Stimulated activated CD8-positive, alpha-beta memory T cell treated with anti-CD3 and anti-CD28 coated beads, Interleukin-15, amount 100 ng/mL, for 48 hours (primary cell): ENCODE measurements at regions not wholly inside any gene's neighbourhood (a gene's known extent, or its start where the extent isn't known, plus 50 kb on each side); places are given as distances from the start of the nearest gene placed in this dataset.

ENCODE experiments used
- DNase-seq, 2 donors: peaks; one replicate each; pipeline ENCODE4 v3.0.0-alpha.2; 2020; ENCODE audit warnings: low read depth in 2 of 2

DNA sequence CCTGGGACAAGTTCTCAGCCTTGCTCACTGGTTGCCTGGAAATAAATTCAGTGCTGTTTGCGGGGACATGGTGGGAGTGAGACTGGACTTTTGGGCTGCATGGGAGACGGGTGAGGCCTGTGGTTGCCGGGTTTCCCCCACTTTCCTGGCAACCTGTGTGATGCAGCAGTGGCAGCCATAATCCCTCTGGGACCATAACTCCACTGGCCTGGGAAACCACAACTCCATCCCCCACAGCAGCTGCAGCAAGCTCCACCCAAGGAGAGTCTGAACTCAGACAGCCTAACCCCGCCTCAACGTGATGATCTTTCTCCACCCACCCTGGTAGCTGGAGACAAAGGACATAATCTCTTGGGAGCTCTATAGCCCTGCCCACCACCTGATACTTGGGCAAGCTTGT, 349.9 kb downstream of the PIK3R1 start:
- DNase-seq = no peak

DNA sequence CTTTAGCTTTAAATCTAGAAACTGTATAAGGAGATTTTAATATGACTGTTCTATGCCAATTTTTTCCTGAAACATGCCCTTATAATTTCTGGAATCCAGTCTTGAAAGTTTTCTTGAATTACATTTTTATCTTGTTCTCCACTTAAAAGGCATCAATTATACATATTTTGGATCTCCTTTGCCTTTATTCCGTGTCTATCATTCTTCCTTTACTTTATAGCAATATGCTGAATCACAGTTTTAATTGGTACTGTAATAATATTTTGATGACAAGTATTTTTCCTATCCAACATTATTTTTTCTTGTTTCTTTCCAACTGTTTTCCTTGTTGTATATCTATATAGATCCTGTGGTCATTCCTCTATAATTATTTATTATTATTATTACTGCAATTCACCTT, 361.2 kb downstream of the PIK3R1 start:
- DNase-seq = no peak

DNA sequence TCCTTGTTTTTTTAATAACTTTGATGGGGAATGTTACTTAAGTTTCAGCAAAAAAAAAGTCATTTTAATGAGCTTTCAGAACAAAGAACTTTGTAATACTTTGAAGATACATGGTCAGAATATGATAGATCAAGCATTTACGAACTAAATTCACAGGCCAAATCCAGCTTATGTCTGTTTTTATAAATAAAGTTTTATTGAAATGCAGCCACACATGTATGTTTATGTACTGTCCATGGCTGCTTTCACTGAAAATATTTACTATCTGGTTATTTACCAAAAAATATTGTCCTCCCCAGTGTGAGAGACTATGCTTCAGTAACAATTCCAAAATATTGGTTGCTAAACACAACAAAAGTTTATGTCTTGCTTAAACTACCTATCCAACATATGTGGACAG, 366.7 kb downstream of the PIK3R1 start:
- no peak for DNase-seq

DNA sequence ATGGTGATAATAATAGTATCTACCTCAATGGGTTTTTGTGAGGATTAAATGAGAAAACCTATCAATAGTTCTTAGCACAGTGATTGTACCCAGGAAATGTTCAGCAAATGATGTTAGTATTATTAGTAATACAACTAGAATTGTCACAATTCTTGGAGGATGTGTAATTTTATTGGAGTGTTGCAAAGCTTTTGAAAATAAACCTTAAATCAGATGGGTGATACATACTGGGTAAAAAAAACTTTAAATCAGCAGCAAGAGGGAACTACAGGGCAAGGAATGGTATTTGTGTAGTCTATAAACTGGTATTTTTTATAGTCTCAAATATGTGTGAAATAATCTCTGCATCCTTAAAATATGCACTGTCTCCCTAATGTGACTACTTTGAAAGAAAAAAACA, 371.6 kb downstream of the PIK3R1 start:
- DNase-seq = no peak

DNA sequence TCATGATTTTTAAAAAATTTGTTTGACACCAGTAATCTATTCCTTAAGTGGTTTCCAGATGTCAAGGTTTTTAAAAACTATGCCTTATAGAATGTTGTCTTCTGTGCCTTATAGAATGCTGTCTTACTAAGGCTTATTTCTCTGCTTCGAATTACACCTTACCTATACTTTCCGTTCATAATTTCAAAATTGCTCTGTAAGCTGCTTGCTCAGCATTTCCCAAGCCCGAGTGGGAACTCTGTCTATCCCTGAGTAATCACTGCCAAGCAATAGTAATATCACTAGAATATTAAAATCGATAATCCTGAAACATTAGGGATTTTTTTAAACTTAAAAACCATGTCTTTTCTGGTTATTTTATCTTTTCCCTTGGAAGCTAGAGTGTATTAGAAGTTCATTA, 376.3 kb downstream of the PIK3R1 start:
- DNase-seq = no peak

DNA sequence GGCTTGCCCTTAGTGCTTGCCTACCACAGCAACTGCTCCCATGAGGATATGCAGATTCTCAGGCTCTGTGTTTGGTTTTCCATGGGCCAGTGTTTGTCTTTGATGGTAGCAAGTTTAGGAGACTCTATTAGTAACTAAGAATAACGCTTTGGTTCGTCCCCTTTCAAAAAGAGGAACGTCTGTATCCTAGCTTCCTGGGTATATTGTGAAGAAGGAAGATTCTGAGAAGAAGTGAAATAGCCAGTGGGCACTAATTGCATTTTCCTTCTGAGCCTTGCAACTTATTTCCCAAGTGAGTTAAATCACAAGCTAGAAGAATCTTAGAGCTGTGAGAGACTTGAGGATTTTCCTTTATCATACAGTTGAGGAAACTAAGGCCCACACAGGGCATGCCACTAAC, 376.8 kb downstream of the PIK3R1 start:
- DNase-seq = no peak

DNA sequence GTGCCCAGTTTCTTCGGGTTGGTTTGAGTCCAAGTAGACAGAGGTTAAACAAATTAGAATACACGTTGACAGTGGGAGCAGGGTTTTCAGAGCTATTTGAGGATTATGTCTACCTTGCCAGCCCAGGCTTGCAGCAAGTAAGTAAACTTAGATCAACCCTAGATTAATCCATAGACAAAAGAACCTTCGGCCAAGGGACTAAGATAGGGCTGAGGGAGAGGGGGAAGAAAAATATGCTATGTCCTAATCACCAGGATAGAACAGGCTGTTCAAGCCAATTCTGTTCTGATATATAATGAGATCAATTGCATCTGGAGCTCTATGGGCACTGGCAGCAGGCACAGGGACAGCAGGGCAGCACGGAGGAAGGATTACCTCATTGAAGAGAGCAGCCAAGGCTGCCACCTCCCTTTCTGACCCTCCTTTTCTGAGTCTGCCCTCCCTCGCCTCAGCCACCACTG, 377.7 kb downstream of the PIK3R1 start:
- no peak for DNase-seq

DNA sequence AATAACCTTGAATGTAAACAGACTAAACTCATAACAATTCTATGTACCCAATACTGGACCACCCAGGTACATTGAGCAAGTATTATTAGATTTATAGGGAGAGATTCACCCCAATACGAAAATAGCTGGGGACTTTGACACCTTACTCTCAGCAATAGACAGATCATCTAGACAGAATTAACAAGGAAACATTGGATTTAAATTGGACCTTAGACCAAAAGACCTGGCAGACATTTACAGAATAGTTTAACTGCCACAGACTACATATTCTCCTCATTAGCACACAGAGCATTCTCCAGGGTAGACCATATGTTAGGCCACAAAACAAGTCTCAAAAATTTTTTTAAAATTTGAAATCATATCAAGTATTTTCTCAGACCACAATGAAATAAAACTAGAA, 397.4 kb downstream of the PIK3R1 start:
- DNase-seq = no peak

DNA sequence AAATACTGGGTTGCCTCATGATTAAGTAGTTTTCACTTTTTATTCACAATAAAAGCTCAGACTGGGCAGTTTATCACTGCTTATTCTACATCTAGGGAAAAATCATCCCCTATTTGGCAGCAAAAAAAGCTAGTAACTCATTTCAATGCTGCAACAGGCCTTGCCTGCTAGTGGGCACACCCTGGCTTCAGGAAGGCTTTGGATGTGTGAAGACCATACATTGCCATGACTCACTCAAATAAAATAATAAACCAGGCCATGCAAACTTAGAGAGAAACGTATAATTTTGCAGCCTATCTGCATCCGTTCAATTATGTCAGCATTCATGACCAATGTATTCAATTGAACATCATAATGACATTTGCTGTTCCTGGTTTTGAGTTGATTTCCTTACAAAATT, 402.9 kb downstream of the PIK3R1 start:
- DNase-seq = no peak

DNA sequence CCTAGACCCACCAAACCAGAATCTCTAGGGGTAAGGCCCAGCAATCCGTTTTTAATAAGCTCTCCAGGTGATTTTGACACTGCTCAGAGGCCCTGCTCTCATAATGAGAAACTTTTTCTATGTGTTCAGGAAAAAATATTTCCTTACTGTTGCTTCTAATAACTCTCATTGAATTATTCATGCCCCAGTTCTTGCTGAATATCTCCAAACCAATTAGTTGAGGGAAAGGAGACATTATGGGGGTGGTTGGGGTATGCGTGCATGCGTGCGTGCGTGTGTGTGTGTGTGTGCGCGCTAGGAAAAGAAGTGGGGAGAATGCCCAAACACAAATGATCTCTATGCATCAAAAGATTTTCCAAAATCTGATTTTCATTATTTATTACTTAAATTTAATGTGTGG, 411.4 kb downstream of the PIK3R1 start:
- no peak for DNase-seq

DNA sequence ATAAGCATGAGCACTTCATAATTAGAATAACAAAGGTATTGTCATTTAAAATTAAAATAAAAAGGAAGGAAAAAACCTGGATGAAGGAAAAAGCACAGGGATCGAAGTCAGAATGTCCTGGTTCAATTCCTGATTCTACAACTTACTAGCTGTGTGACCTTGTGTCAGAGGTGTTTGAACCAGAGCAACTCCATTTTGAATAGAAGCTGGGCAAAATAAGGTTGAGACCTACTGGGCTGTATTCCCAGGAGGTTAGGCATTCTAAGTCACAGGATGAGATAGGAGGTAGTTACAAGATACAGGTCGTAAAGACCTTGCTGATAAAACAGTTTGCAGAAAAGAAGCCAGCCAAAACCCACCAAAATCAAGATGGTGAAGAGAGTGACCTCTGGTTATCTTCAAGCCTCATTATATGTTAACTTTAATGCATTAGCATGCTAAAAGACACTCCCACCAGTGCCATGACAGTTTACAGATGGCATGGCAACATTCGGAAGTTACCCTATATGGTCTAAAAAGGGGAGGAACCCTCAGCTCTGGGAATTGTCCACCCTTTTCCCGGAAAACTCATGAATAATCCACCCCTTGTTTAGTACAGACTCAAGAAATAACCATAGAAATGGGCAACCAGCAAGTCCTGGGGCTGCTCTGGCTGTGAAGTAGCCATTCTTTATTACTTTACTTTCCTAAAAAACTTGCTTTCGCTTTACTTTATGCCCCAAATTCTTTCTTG, 412.7 kb downstream of the PIK3R1 start:
- DNase-seq = no peak

DNA sequence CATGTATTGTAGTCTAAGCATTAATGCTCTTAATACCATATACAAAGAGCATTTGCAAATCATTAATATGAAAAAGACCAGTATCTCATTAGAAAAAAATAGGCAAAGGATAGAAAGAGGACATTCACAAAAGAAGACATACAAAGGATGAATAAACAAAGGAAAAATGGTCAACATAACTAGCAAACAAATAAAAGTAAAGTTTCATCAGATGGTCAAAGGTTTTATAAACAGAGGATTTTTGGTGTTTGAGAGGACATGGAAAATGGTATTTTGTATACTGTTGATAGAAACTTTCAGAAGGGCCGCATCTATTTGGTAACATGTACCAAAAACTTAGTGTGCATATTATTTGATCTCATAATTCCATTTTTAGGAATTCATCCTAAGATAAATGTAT, 414.8 kb downstream of the PIK3R1 start:
- DNase-seq = no peak

DNA sequence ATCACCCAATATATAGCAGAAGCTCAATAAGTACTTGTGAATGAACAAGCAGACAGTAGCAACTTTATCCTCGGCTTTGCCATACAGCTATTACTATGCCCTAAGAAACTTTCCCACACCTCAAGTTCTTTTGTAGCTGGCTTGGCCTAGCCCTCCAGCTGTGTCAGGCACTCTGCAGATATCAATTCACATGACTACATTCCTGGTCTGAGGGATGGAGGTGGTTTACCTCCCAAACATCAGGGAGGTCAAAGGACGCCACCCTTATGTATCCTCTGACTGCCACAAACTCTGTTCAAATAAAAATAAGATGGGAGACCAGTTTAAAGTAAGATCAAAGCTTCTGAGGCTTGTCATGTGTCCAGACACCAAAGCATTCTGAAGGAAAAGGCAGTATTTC, 416.3 kb downstream of the PIK3R1 start:
- DNase-seq = no peak

DNA sequence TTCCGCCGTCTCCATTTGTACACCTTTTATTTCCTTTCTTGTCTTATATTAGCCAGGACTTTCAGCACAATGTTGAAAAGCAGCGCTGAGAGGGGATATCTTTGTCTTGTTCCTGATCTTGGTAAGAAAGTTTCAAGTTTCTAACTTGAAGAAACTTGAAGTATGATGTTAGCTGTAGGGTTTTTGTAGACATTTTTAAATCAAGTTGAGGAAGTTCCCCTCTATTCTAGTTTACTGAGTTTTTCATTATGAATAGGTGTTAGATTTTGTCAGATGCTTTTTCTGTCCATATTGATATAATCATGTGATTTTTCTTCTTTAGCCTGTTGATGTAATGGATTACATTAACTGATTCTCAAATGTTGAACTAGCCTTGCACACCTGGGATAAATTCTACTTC, 425.7 kb downstream of the PIK3R1 start:
- DNase-seq = no peak

DNA sequence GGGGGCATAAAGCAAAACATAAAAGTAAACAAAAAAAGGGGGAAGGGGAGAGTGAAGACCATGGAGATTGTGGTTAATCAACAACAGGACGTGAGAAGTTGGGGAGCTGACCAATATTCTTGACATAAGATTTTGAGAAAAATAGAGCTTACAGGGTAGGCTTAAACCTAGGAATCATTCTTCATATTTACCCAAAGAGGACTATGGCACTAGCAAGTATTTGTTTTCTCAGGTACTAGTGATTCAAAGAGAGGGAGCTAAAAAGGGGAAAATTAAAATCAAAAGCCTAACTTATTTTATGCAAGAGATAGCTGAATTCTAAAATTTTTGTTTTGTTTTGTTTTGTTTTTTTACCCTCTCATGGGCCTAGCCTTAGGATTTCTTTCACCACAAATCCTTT, 427.5 kb downstream of the PIK3R1 start:
- no peak for DNase-seq

DNA sequence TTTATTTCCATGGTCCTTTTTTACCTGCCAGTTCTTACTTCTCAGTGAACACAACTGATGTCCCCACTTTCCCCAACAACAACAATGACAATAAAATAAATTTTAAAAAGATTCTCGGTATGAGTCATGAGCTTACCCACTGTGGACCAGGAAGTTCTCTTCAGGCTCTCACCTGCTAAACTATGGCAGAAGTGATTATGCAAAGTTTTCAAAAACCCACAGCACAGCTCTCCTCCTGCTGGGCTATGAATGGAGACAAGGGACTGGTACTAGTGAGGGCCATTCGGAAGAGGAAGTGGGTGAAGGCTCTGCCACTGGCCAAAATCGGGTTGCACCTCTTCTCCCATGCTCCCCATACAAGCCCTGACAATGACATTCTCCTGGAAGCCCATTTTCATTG, 429.4 kb downstream of the PIK3R1 start:
- no peak for DNase-seq

DNA sequence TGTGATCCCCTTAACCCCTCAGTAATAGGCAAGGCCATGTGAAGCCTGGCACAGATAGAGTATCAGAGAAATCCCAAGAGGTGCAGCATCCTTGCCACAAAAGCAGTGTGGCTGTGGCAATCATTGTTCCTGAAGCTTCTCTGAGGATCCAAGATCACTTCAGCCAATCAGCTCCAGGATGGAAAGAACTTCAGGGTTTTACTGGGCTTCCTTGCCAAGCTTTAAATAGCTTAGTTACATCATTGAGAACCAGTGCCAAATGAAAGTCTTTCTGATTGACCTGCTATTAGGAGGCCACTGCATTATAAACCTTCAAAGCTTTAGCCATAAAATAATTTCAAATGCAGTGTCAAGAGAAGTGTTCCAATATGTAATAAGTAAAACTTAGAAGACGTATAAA, 430.6 kb downstream of the PIK3R1 start:
- DNase-seq = no peak

DNA sequence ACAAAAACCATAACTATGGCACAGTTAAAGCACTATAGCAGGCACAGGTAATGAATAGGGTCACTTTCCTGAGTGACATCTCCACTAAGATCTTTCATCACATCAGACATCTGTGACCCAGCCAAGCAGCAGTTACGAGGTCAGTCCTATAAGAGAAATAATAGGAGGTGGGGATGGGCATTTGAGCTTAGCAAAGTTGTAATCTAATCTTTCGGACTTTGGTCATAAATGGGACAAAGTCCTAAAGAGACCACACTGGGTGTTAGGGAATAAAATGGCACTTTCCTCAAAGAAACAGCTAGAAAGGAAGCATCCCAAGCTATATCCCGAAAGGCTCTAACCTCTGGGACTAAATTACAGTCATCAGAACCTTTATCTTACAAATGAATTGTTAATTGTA, 432.2 kb downstream of the PIK3R1 start:
- DNase-seq = no peak

DNA sequence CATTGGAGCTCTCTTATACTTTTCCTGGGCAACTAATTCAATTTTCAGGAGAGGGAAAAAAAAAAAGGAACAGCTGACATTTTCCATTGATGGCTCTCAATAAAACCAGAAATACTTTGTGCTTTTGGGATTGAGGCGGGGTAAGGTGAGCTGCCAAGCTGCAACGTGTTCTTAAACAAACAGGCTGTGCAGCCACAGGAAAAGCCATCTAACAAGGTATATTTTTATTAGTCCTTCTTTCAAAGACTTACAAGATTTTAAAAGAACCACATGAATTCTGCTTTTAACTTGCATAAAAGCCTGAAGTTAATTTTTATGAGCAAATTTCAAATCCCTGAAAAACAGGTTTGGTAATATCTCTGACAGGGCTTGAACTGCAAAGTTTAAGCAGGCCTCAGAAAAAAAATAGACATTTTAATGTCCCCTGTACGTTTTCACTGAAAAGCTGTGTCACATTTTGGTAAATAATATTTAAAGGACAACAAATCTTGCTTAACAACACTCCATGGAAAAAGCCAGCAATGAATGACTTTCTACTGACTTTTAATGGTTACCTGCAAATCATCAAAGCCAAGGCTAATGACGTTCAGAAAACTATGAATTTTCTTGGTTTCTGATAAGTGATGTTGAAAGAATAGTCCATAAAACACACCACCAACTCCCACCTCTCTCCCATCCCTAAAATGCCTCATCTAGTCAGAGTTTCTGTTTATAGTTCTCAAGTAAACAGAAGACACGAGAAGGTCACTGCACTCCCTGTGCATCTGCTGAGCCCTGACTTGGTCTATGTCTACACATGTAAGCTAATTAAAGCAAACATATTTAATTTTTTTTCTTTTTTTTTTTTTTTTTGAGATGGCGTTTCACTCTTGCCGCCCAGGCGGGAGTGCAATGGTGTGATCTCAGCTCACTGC, 433.6 kb downstream of the PIK3R1 start:
- DNase-seq = no peak

DNA sequence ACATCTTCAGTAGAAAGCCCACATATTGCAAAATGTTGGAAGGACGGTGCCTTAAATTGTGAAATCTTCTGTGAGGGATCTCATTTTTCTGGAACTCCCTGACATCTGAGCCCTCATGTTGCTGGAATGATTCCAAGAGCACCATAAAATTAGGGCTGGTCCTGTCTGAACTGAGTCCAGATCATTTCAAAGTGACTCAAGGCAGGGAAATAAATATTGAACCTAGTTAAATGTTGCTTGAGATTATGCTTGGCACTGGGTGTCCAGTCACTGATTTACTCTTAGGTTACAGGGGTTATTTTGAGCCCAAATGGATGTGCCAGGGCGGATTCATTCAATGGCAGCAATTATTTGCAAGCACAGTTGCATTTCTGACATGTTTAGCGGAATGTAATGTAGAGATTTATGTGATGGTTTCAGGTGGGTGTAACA, 437.0 kb downstream of the PIK3R1 start:
- DNase-seq = no peak

DNA sequence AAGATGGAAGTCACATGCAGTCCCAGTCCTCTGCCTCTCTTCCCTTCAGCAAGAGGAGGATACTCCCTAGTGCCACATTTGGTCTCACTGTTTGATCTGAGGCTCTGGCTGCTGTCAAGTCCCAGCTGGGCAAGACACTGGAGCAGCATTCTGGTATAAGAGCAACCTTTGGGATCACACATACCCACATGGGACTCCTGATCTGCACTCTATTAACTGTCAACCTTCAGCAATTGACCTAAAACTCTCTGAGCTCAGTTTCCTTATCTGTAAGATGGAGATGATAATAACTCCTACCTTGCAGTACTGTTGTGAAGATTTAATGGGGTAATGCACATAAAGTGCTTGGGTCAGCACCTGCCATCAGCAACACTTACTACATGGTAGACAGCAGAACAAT, 437.9 kb downstream of the PIK3R1 start:
- DNase-seq = no peak

DNA sequence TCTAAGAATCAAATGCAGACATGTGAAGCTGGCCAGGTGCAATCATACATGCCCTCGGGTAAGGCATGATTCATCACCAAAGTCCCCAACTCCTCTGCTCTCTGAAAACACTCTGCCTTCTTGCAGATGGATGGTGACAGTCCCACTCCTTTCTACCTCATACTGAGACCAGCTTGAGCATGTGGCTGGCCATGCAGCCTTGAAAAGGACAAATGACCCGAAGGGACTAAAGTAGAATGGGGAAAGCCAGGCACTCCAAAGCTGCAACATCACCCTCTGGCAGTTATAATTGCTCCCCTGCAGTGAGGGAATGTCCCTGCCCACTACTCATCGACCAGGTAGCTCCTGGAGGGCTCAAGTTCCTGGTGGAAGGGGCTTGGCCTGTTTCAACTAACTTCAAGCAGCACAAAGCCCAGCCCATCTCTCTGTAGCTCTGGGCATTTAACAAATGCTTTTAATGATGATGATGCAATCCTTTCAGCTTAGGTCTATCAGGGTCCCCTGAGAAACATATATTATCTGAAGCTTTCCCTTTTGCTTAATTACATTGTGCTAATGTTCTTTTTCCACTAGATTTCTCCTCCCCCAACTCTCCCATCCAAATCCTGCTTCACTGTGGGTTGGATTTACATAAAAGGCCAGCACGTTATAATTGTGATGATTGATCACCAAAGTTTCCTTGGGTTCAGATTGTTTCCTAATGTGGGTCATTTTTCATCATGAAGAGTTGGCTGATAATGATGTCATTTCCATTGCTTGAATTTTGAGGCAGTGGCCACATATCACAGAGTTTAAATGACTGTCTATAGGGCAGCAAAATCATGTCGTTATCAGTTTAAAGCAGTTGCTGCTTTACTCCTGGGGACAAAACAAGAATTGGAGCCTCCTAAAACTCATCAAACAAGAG, 436.5 kb upstream of the SLC30A5 start:
- no peak for DNase-seq
